Activated naive CD8-positive, alpha-beta T cell treated with anti-CD3 and anti-CD28 coated beads, Interleukin-2, amount 10 ng/mL, durations not matched to agents 7 days and 5 days (primary cell): ENCODE measurements at regions not wholly inside any gene's neighbourhood (a gene's known extent, or its start where the extent isn't known, plus 50 kb on each side); places are given as distances from the start of the nearest gene placed in this dataset.
"Not testable (repeated sequence)": the region's sequence is repeated elsewhere in the genome, so short reads cannot be mapped to it uniquely, and the experiment has no call there.

Experiments used
- ATAC-seq: fragments of 150-1000 bp; cut with Tn5 transposase; one replicate; pipeline ENCODE4 v1.10.0; 2021; ENCODE audit warnings: low read depth, moderate library complexity
- POLR2A ChIA-PET: fragments of 350-600 bp; sonication (Branson Sonifier 250); formaldehyde crosslinking; loops from one replicate; lab custom pipeline; 2021; ENCODE audit warnings: antibody characterized with exemption; lab: Charles Lee
- DNase-seq: peaks from one replicate; pipeline ENCODE4 v3.0.0; 2021
- H3K27ac Mint-ChIP-seq: one replicate; pipeline ENCODE4 v1.8.0; 2022; ENCODE audit warnings: mild to moderate bottlenecking, mixed read lengths
- H3K27me3 Mint-ChIP-seq: one replicate; pipeline ENCODE4 v1.8.0; 2022; ENCODE audit warnings: mild to moderate bottlenecking, moderate library complexity, mixed read lengths
- H3K36me3 Mint-ChIP-seq: one replicate; pipeline ENCODE4 v1.8.0; 2021; ENCODE audit warnings: mild to moderate bottlenecking, mixed read lengths
- H3K4me1 Mint-ChIP-seq: one replicate; pipeline ENCODE4 v1.8.0; 2021; ENCODE audit warnings: mixed read lengths
- H3K4me3 Mint-ChIP-seq: one replicate; pipeline ENCODE4 v1.8.0; 2022; ENCODE audit warnings: mild to moderate bottlenecking, moderate library complexity, mixed read lengths
- H3K9me3 Mint-ChIP-seq: one replicate; pipeline ENCODE4 v1.8.0; 2021; ENCODE audit warnings: mixed read lengths

DNA sequence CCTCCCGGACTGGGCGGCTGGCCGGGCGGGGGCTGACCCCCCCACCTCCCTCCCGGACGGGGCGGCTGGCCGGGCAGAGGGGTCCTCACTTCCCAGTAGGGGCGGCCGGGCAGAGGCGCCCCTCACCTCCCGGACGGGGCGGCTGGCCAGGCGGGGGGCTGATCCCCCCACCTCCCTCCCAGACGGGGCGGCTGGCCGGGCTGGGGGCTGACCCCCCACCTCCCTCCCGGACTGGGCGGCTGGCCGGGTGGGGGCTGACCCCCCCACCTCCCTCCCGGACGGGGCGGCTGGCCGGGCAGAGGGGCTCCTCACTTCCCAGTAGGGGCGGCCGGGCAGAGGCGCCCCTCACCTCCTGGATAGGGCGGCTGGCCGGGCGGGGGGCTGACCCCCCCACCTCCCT lies 205.0 kb upstream of the CBLB start:
- H3K9me3 Mint-ChIP-seq, H3K27ac Mint-ChIP-seq, DNase-seq, H3K27me3 Mint-ChIP-seq, ATAC-seq, H3K4me1 Mint-ChIP-seq, H3K4me3 Mint-ChIP-seq, POLR2A ChIA-PET: not testable (repeated sequence)
- H3K36me3 Mint-ChIP-seq: peaks cover 12% of the 10 kb centered on the region

DNA sequence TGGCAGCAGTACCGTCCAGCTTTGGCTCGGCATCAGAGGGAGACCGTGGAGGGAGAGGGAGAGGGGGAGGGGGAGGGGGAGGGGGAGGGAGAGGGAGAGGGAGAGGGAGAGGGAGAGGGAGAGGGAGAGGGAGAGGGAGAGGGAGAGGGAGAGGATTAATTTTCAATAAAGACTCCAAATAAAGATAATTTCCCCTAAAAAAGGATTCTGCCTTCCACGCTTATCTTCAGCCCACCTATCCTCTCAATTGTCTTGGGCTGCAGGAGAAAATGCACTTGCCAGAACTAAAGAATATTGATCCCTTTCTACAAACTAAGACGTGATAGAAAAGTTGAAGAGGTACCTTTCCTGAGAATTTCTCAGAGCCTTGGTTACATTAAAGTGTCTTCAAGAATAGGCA lies 206.9 kb upstream of the CBLB start:
- H3K9me3 Mint-ChIP-seq, H3K4me1 Mint-ChIP-seq, H3K36me3 Mint-ChIP-seq, H3K27ac Mint-ChIP-seq, POLR2A ChIA-PET, DNase-seq, H3K4me3 Mint-ChIP-seq, ATAC-seq, H3K27me3 Mint-ChIP-seq: not testable (repeated sequence)

DNA sequence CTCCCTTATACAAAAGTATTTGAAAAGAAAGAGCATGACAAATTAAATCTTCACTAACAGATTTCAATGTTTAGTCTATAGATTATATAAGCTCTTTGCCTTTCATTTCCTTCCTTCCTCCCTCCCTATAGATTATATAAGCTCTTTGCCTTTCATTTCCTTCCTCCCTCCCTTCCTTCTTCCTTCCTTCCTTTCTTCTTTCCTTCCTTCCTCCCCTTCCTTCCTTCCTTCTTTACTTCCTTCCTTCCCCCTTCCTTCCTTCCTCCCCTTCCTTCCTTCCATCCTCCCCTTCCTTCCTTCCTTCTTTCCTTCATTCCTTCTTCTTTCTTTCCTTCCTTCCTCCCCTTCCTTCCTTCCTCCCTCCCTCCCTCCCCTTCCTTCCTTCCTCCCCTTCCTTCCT lies 209.8 kb upstream of the CBLB start:
- Mint-ChIP-seq H3K4me1 (peaks cover 4% of the 10 kb centered on the region), H3K27ac (no peak overlapping the region), H3K27me3 (no peaks in the 10 kb centered on the region), H3K4me3 (no peak overlapping the region), H3K9me3 (peaks cover 8% of the 10 kb centered on the region), H3K36me3 (peaks cover 10% of the 10 kb centered on the region)
- POLR2A ChIA-PET: no interaction called here
- DNase-seq (no peak), ATAC-seq (no peak)

DNA sequence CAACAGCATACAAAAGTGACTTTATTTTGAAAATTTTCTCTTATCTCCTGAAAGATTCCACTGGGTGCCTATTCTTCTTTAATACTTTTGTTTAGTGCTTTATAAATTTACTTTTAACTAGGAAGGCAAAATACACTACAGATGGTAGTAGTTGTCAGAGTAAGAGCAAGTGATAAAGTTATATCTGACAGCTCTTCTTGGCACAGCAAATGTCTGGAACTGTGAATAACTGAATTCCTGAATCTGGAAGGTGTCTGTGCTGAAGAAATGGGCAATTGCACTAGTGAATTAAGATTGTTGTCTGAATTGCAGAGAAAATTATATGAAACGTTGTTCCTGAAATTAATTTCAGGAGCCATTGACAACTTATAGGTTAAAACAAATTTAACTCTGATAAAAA lies 213.8 kb upstream of the CBLB start:
- peaks cover 7% of the 10 kb centered on the region for H3K4me1 Mint-ChIP-seq
- DNase-seq: no peak
- no peaks in the 10 kb centered on the region for H3K27me3 Mint-ChIP-seq
- no peak overlapping the region for H3K27ac Mint-ChIP-seq
- ATAC-seq: no peak
- no peak overlapping the region for H3K4me3 Mint-ChIP-seq
- peaks cover 11% of the 10 kb centered on the region for H3K9me3 Mint-ChIP-seq
- POLR2A ChIA-PET: no interaction called here
- peaks cover 15% of the 10 kb centered on the region for H3K36me3 Mint-ChIP-seq

DNA sequence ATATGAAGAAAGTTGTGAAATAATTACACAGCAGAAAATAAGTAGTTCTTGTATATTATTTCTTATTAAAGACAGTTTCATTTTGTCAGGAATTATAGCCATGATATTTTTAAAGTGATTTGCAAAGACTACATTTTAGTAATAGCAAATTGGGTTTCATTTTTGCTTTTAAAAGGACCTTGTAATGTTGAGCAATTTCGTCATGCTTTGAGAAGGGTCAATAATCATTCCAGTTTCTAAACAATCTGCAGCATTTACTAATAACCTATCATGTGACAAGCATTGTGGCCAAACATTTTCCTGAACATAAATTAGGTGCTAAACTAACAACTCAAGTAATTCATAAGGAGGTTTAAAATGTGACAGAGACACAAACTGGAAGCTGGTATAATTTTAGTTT lies 214.4 kb upstream of the CBLB start:
- no peak overlapping the region for H3K27ac Mint-ChIP-seq
- ATAC-seq (no peak), DNase-seq (no peak)
- H3K4me1 Mint-ChIP-seq: peaks cover 7% of the 10 kb centered on the region
- peaks cover 15% of the 10 kb centered on the region for H3K36me3 Mint-ChIP-seq
- H3K9me3 Mint-ChIP-seq: peaks cover 11% of the 10 kb centered on the region
- POLR2A ChIA-PET: no interaction called here
- no peak overlapping the region for H3K4me3 Mint-ChIP-seq
- no peaks in the 10 kb centered on the region for H3K27me3 Mint-ChIP-seq

DNA sequence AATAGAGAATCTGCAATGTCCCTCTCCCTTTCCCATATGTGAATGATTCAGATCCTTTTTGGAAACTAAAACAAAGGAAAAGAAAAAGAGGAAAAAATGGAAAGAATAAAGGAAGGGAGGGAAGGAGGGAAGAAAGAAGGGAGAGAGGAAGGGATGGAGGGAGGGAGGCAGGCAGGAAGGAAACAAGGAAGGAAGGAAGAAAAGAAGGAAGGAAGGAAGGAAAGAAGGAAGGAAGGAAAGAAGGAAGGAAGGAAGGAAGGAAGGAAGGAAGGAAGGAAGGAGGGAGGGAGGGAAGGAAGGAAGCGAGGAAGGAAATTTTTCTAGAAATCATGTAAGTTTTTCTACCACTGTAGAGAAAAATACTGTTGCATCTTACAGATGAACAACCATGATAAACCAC lies 215.0 kb upstream of the CBLB start:
- ATAC-seq (no peak), DNase-seq (no peak)
- Mint-ChIP-seq H3K4me1 (peaks cover 7% of the 10 kb centered on the region), H3K4me3 (no peak overlapping the region), H3K36me3 (peaks cover 17% of the 10 kb centered on the region), H3K9me3 (peaks cover 11% of the 10 kb centered on the region), H3K27me3 (peaks cover under 1% of the 10 kb centered on the region), H3K27ac (peak overlapping the region; percentile 63)
- POLR2A ChIA-PET: no interaction called here

DNA sequence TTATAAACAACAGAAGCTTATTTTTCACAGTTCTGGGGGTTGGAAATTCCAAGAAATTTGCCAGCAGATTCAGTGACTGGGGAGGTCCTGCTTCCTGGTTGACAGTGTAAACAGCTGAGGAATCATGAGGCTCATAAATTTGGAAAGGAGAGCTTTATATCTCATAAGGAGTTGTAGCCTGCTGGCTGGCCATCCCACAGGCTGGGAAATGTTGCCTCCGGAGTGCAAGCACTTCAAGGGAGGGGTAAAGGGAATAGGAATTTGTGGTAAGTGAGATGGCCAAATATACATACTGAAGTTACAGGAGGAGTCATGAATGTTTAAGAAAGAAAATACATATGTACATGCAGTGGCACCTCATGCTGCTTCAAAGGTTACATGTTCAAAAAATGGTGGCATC lies 217.2 kb upstream of the CBLB start:
- Mint-ChIP-seq H3K4me1 (peaks cover 7% of the 10 kb centered on the region), H3K36me3 (peaks cover 17% of the 10 kb centered on the region), H3K4me3 (no peak overlapping the region), H3K9me3 (peaks cover 10% of the 10 kb centered on the region), H3K27ac (no peak overlapping the region), H3K27me3 (peaks cover 2% of the 10 kb centered on the region)
- DNase-seq (no peak), ATAC-seq (no peak)
- POLR2A ChIA-PET: no interaction called here

DNA sequence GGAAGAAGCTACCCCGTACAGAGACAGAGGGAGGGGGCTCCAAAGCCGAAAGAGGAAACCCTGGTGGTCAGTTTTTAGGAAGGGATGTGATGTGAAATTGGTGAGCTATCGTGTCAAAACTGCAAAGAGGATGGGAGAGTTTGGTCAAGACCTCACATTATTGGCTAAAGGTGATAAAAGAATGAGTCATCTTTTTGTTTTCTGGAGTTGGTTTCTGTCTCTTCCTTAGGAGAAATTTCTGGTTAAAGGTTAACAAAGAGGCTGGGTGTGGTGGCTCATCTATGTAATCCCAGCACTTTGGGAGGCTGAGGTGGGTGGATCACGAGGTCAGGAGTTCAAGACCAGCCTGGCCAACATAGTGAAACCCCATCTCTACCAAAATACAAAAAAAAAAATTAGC lies 217.8 kb upstream of the CBLB start:
- POLR2A ChIA-PET: no interaction called here
- DNase-seq (no peak), ATAC-seq (no peak)
- peaks cover 2% of the 10 kb centered on the region for H3K27me3 Mint-ChIP-seq
- H3K4me1 Mint-ChIP-seq: peaks cover 7% of the 10 kb centered on the region
- no peak overlapping the region for H3K27ac Mint-ChIP-seq
- H3K9me3 Mint-ChIP-seq: peaks cover 10% of the 10 kb centered on the region
- peaks cover 17% of the 10 kb centered on the region for H3K36me3 Mint-ChIP-seq
- H3K4me3 Mint-ChIP-seq: no peak overlapping the region

DNA sequence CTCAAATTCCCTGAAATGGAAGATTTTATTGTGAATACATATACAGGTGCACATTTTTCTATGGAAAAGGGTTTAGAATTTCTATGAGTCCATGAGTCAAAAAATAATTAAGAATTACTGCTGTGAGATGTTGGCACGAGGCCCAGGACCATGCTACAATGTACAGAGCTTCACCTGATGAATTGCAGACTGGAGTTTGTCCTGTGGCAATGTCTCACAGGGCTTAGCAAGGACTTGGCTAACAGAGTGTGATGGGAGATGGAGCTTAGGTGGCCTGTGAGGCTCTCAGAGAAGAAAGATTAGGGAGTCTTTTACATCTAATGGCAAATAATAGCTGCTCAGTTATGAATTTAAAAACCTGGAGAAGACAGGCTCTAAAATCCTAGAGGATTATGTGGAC lies 219.5 kb upstream of the CBLB start:
- no peak overlapping the region for H3K27ac Mint-ChIP-seq
- ATAC-seq (no peak), DNase-seq (no peak)
- peaks cover 5% of the 10 kb centered on the region for H3K4me1 Mint-ChIP-seq
- no peak overlapping the region for H3K4me3 Mint-ChIP-seq
- POLR2A ChIA-PET: no interaction called here
- peaks cover 17% of the 10 kb centered on the region for H3K36me3 Mint-ChIP-seq
- peaks cover 2% of the 10 kb centered on the region for H3K27me3 Mint-ChIP-seq
- peaks cover 10% of the 10 kb centered on the region for H3K9me3 Mint-ChIP-seq

DNA sequence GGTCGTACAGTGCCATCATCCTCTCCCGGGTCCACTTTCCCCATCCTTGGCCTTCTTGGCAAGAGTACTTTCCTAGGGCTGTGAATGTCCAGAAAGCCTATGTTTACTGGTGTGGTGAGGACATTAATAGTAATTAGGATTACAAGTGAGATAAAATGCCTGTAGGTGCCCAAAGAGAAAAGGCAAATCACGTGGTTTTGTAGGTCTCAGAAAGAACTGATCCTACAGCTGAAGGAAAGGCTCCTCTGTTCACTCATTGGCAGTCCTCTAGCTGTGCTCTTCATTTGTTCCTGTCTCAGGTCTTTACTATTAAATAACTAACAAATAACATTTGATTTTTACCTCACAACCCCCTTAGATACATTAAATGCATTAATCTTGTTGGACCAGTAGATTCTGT lies 220.1 kb upstream of the CBLB start:
- H3K27me3 Mint-ChIP-seq: peaks cover 2% of the 10 kb centered on the region
- POLR2A ChIA-PET: no interaction called here
- H3K9me3 Mint-ChIP-seq: peaks cover 7% of the 10 kb centered on the region
- no peak overlapping the region for H3K27ac Mint-ChIP-seq
- DNase-seq (no peak), ATAC-seq (no peak)
- H3K4me3 Mint-ChIP-seq: no peak overlapping the region
- peaks cover 1% of the 10 kb centered on the region for H3K4me1 Mint-ChIP-seq
- peaks cover 17% of the 10 kb centered on the region for H3K36me3 Mint-ChIP-seq

DNA sequence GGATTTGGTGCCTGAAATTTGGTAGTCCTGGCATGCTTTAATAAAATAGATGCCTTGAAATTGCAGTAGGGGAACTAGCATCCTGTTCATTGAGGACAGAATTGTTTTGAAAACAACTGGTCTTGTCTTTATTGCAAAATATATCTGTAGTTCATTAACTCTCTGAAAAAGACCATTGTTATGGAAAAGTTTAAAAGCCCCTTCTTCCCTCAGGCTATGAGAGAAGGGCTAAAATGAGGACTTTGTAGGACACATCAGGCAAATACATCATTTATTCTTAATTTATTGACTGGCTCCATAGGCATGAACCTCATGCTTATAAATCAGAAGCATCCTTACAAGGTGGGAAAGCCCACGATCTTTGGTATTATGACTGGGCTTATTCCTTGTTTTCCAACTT lies 221.0 kb upstream of the CBLB start:
- H3K4me1 Mint-ChIP-seq: peaks cover 1% of the 10 kb centered on the region
- POLR2A ChIA-PET: no interaction called here
- no peak overlapping the region for H3K27ac Mint-ChIP-seq
- peaks cover 7% of the 10 kb centered on the region for H3K9me3 Mint-ChIP-seq
- H3K27me3 Mint-ChIP-seq: peaks cover 2% of the 10 kb centered on the region
- no peak overlapping the region for H3K4me3 Mint-ChIP-seq
- ATAC-seq: no peak
- peaks cover 17% of the 10 kb centered on the region for H3K36me3 Mint-ChIP-seq
- no peak for DNase-seq

DNA sequence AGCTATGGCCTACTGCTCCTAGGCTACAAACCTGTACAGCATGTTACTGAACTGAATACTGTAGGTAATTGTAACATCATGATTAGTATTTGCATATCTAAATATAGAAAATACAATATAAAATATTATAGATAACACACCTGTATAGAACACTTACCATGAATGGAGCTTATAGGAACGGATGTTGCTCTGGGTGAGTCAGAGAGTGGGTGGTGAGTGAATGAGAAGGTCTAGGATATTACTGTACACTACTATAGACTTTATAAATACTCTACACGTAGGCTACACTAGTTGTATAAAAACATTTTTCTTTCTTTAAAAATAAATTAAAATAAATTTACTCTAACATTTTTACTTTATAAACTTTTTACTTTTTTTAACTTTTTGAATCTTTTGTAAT lies 224.0 kb upstream of the CBLB start:
- ATAC-seq: no peak
- Mint-ChIP-seq H3K9me3 (peaks cover 3% of the 10 kb centered on the region), H3K27me3 (peaks cover 2% of the 10 kb centered on the region), H3K4me1 (no peaks in the 10 kb centered on the region), H3K27ac (no peak overlapping the region), H3K36me3 (peaks cover 4% of the 10 kb centered on the region), H3K4me3 (no peak overlapping the region)
- DNase-seq: no peak
- POLR2A ChIA-PET: no interaction called here

DNA sequence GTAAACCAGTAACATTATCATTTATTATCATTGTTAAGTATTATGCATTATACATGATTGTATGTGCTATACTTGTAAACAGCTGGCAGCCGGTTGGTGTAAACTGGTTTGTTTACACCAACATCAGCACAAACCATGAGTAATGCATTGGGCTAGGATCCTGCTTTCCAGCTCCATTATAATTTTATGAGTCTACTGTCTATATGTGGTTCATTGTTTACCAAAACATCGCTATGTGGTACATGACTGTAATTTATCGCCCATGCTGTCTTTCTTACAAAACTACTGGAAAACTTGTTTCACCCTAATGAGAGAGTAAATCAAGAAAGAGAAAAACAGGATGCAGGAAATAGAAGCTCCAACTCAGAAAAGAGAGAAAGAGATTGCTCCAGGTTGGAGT lies 224.8 kb upstream of the CBLB start:
- no peaks in the 10 kb centered on the region for H3K4me1 Mint-ChIP-seq
- H3K4me3 Mint-ChIP-seq: no peak overlapping the region
- H3K27ac Mint-ChIP-seq: no peak overlapping the region
- POLR2A ChIA-PET: no interaction called here
- DNase-seq: no peak
- peaks cover 2% of the 10 kb centered on the region for H3K27me3 Mint-ChIP-seq
- H3K9me3 Mint-ChIP-seq: peaks cover 3% of the 10 kb centered on the region
- peaks cover 5% of the 10 kb centered on the region for H3K36me3 Mint-ChIP-seq
- no peak for ATAC-seq

DNA sequence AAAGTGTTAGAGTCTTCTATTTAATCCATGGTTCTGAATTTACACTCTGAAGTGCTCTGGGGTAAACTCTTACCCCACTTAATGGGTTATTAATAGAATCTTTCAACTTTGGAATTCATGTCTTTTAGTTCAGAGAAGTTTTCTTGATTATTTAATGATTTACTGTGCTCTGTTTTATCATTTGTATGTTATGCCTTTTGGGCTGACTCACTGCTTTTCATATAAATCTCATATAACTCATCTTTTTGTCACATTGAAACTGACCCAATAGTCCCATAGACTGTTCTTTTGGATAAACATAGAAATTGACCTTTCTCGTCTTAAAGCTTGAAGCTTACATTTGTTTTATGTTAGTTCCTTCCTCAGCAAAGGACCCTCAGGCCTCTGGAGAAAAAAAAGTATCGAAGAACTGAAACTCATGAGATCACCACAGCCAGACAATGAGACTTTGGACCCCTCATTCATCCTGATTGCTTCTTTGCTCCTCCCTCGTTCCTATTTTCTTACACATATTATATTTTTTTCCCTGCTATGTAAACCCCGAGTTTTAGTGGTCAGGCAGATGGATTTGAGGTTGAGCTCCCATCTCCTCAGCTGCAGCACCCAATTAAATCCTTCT lies 229.1 kb upstream of the CBLB start:
- DNase-seq (no peak), ATAC-seq (no peak)
- POLR2A ChIA-PET: no interaction called here
- Mint-ChIP-seq H3K4me3 (no peak overlapping the region), H3K27me3 (no peaks in the 10 kb centered on the region), H3K4me1 (no peaks in the 10 kb centered on the region), H3K9me3 (peaks cover 14% of the 10 kb centered on the region), H3K36me3 (peaks cover 25% of the 10 kb centered on the region), H3K27ac (no peak overlapping the region)

DNA sequence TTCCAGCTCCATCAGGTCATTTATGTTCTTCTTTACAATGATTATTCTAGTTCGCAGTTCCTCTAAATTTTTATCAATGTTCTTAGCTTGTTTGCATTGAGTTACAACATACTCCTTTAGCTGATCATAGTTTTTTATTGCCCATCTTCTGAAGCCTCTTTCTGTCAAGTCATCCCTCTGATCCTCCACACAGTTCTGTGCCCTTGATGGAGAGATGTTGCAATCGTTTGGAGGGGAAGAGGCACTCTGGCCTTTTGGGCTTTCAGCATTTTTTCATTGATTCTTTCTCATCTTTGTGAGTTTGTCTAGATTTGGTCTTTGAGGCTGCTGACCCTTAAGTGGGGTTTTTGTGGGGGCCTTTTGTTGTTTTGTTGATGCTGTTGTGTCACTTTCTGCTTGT lies 234.6 kb upstream of the CBLB start:
- Mint-ChIP-seq H3K27ac (no peak overlapping the region), H3K36me3 (peaks cover 33% of the 10 kb centered on the region), H3K4me1 (no peaks in the 10 kb centered on the region), H3K9me3 (peaks cover 18% of the 10 kb centered on the region), H3K4me3 (no peak overlapping the region), H3K27me3 (no peaks in the 10 kb centered on the region)
- POLR2A ChIA-PET: no interaction called here
- ATAC-seq (no peak), DNase-seq (no peak)
